Liver (tissue), 8 donors: ENCODE measurements at regions not wholly inside any gene's neighbourhood (a gene's known extent, or its start where the extent isn't known, plus 50 kb on each side); places are given as distances from the start of the nearest gene placed in this dataset.
"Not testable (repeated sequence)": the region's sequence is repeated elsewhere in the genome, so short reads cannot be mapped to it uniquely, and the experiment has no call there.

Experiments
- DNase-seq: peaks from one replicate; pipeline ENCODE4 v3.0.0-alpha.2; 2017; ENCODE audit warnings: low spot score
- H3K27ac ChIP-seq, 2 donors: one replicate each; pipeline ENCODE4 v1.7.0; 2013; ENCODE audit warnings: inconsistent platforms in 2 of 2, low read length in 2 of 2, control low read depth in 1 of 2, low read depth in 1 of 2, mild to moderate bottlenecking in 1 of 2
- H3K27me3 ChIP-seq, 4 donors: one replicate each; pipeline versions ENCODE4 v1.6.1 to v1.7.0; 2013; ENCODE audit warnings: low read length in 3 of 4, inconsistent platforms in 1 of 4, mild to moderate bottlenecking in 1 of 4, moderate library complexity in 1 of 4; ENCODE audit not compliant: control insufficient read depth in 4 of 4, insufficient read depth in 4 of 4
- H3K36me3 ChIP-seq, 4 donors: one replicate each; pipeline versions ENCODE4 v1.6.1 to v1.7.0; 2013; ENCODE audit warnings: low read length in 3 of 4, mild to moderate bottlenecking in 3 of 4, low read depth in 1 of 4, moderate library complexity in 1 of 4; ENCODE audit not compliant: control insufficient read depth in 4 of 4, insufficient read depth in 3 of 4
- H3K4me1 ChIP-seq, 4 donors: one replicate each; pipeline versions ENCODE4 v1.6.1 to v1.7.0; 2013; ENCODE audit warnings: low read length in 3 of 4, mild to moderate bottlenecking in 3 of 4, moderate library complexity in 1 of 4; ENCODE audit not compliant: control insufficient read depth in 4 of 4, insufficient read depth in 4 of 4
- H3K4me3 ChIP-seq, 3 donors: one replicate each; pipeline versions ENCODE4 v1.6.1 to v1.7.0; 2013; ENCODE audit warnings: low read length in 3 of 3, control low read depth in 1 of 3, low read depth in 1 of 3, mild to moderate bottlenecking in 1 of 3
- H3K9ac ChIP-seq, 2 donors: one replicate each; pipeline ENCODE4 v1.7.0; 2013; ENCODE audit warnings: low read length in 2 of 2, mild to moderate bottlenecking in 2 of 2, moderate library complexity in 2 of 2, control low read depth in 1 of 2, low read depth in 1 of 2
- H3K9me3 ChIP-seq, 4 donors: one replicate each; pipeline versions ENCODE4 v1.6.1 to v1.7.0; 2013; ENCODE audit warnings: low read length in 3 of 4; ENCODE audit not compliant: control insufficient read depth in 4 of 4
- EGR1 ChIP-seq, 2 donors: IDR thresholded peaks; 2 replicates each; pipeline ENCODE4 v1.6.1; 2016 to 2018; ENCODE audit warnings: antibody characterized with exemption in 2 of 2, low read depth in 2 of 2
- FOXA1 ChIP-seq: IDR thresholded peaks from 2 replicates; pipeline ENCODE4 v1.6.1; 2016; ENCODE audit warnings: antibody characterized with exemption
- FOXA2 ChIP-seq: IDR thresholded peaks from 2 replicates; pipeline ENCODE4 v1.6.1; 2016; ENCODE audit warnings: antibody characterized with exemption
- GABPA ChIP-seq, 2 donors: IDR thresholded peaks in 1 of 2; conservative IDR thresholded peaks in 1 of 2; 2 replicates each; pipeline ENCODE4 v1.6.1; 2016; ENCODE audit warnings: antibody characterized with exemption in 2 of 2, mild to moderate bottlenecking in 1 of 2, moderate library complexity in 1 of 2
- HNF4A ChIP-seq, 2 donors: conservative IDR thresholded peaks; 2 replicates each; pipeline ENCODE4 v1.6.1; 2016; ENCODE audit warnings: antibody characterized with exemption in 2 of 2, mild to moderate bottlenecking in 2 of 2
- HNF4G ChIP-seq: IDR thresholded peaks from 2 replicates; pipeline ENCODE4 v1.6.1; 2016; ENCODE audit warnings: antibody characterized with exemption
- JUND ChIP-seq, 2 donors: IDR thresholded peaks; 2 replicates each; pipeline ENCODE4 v1.6.1; 2016; ENCODE audit warnings: antibody characterized with exemption in 2 of 2
- NR2F2 ChIP-seq: IDR thresholded peaks from 2 replicates; pipeline ENCODE4 v1.6.1; 2016; ENCODE audit warnings: antibody characterized with exemption
- RXRA ChIP-seq, 2 donors: IDR thresholded peaks; 2 replicates each; pipeline ENCODE4 v1.6.1; 2017 to 2018; ENCODE audit warnings: antibody characterized with exemption in 2 of 2, mild to moderate bottlenecking in 1 of 2
- SP1 ChIP-seq: IDR thresholded peaks from 2 replicates; pipeline ENCODE4 v1.6.1; 2018; ENCODE audit warnings: antibody characterized with exemption, mild to moderate bottlenecking
- TAF1 ChIP-seq: conservative IDR thresholded peaks from 2 replicates; pipeline ENCODE4 v1.6.1; 2016; ENCODE audit warnings: antibody characterized with exemption, mild to moderate bottlenecking
- YY1 ChIP-seq: IDR thresholded peaks from 2 replicates; pipeline ENCODE4 v1.6.1; 2016; ENCODE audit warnings: antibody characterized with exemption, mild to moderate bottlenecking
- WGBS: extraction: QIAGEN DNeasy Blood & Tissue Kit; methylation state at CpG from one replicate; pipeline ENCODE4 v1.1.7; 2013; 5-methylcytosine and 5-hydroxymethylcytosine counted together
- TF ChIP-seq, protein P1 (sequence below): IDR thresholded peaks from 2 replicates; pipeline ENCODE4 v1.6.1; 2016; ENCODE audit warnings: antibody characterized with exemption
- TF ChIP-seq, protein P2 (sequence below): IDR thresholded peaks from 2 replicates; pipeline ENCODE4 v1.6.1; 2016; ENCODE audit warnings: antibody characterized with exemption
- TF ChIP-seq, protein P3 (sequence below): IDR thresholded peaks from 2 replicates; pipeline ENCODE4 v1.6.1; 2016; ENCODE audit warnings: antibody characterized with exemption, mild to moderate bottlenecking
- TF ChIP-seq, protein P4 (sequence below): IDR thresholded peaks from 2 replicates; pipeline ENCODE4 v1.6.1; 2016; ENCODE audit warnings: antibody characterized with exemption
- TF ChIP-seq, protein P5 (sequence below): fragments of 150-350 bp; IDR thresholded peaks from 2 replicates; pipeline ENCODE4 v1.5.1; 2017; ENCODE audit warnings: improper control_type of control experiment, low read depth, low read length; ENCODE audit not compliant: missing input control
- donor health status: healthy.
- donor health status: healthy.
- donor health status: healthy.
- donor health status: healthy.
- donor health status: healthy.

DNA sequence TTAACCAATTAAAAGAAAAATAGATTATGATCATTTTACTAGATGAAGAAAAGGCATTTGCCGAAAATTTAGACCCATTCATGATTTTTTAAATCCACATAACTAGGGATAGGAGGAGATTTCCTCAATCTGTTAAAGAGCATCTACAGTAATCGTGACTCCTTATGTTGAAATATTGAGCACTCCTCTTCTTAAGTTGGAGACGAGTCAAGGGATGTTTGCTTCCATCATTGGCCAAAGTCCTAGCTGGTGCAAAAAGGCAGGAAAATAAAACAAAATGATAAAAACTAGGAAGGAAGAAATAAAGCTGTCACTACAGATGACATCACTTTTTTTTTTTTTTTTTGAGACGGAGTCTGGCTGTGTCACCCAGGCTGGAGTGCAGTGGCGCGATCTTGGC lies 245.6 kb upstream of the KAZN start:
- H3K27me3 ChIP-seq = no peaks in the 10 kb centered on the region
- WGBS = 85% methylated on average over 6 of the region's 6 CpGs
- H3K4me1 ChIP-seq = no peaks in the 10 kb centered on the region
- H3K9me3 ChIP-seq = no peaks in the 10 kb centered on the region
- no peak overlapping the region for H3K27ac ChIP-seq
- no peak overlapping the region for H3K9ac ChIP-seq
- DNase-seq = no peak
- H3K36me3 ChIP-seq = no peaks in the 10 kb centered on the region
- TF ChIP-seq EGR1 (IDR thresholded peaks at IDR 0.05; ENCODE audit: low read depth in 2 of 2) (no peak), HNF4A (conservative IDR thresholded peaks at IDR 0.05) (no peak), FOXA1 (no peak), RXRA (IDR thresholded peaks at IDR 0.05) (no peak), NR2F2 (no peak), JUND (IDR thresholded peaks at IDR 0.05) (no peak), YY1 (no peak), HNF4G (no peak), SP1 (no peak), FOXA2 (no peak), GABPA (IDR thresholded peaks at IDR 0.05 in 1 of 2, conservative IDR thresholded peaks at IDR 0.05 in 1 of 2) (no peak), TAF1 (no peak)
- TF ChIP-seq, protein P1, sequence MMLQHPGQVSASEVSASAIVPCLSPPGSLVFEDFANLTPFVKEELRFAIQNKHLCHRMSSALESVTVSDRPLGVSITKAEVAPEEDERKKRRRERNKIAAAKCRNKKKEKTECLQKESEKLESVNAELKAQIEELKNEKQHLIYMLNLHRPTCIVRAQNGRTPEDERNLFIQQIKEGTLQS = no peak
- TF ChIP-seq, protein P2, sequence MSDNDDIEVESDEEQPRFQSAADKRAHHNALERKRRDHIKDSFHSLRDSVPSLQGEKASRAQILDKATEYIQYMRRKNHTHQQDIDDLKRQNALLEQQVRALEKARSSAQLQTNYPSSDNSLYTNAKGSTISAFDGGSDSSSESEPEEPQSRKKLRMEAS = no peak
- TF ChIP-seq, protein P3, sequence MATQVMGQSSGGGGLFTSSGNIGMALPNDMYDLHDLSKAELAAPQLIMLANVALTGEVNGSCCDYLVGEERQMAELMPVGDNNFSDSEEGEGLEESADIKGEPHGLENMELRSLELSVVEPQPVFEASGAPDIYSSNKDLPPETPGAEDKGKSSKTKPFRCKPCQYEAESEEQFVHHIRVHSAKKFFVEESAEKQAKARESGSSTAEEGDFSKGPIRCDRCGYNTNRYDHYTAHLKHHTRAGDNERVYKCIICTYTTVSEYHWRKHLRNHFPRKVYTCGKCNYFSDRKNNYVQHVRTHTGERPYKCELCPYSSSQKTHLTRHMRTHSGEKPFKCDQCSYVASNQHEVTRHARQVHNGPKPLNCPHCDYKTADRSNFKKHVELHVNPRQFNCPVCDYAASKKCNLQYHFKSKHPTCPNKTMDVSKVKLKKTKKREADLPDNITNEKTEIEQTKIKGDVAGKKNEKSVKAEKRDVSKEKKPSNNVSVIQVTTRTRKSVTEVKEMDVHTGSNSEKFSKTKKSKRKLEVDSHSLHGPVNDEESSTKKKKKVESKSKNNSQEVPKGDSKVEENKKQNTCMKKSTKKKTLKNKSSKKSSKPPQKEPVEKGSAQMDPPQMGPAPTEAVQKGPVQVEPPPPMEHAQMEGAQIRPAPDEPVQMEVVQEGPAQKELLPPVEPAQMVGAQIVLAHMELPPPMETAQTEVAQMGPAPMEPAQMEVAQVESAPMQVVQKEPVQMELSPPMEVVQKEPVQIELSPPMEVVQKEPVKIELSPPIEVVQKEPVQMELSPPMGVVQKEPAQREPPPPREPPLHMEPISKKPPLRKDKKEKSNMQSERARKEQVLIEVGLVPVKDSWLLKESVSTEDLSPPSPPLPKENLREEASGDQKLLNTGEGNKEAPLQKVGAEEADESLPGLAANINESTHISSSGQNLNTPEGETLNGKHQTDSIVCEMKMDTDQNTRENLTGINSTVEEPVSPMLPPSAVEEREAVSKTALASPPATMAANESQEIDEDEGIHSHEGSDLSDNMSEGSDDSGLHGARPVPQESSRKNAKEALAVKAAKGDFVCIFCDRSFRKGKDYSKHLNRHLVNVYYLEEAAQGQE = no peak
- TF ChIP-seq, protein P4, sequence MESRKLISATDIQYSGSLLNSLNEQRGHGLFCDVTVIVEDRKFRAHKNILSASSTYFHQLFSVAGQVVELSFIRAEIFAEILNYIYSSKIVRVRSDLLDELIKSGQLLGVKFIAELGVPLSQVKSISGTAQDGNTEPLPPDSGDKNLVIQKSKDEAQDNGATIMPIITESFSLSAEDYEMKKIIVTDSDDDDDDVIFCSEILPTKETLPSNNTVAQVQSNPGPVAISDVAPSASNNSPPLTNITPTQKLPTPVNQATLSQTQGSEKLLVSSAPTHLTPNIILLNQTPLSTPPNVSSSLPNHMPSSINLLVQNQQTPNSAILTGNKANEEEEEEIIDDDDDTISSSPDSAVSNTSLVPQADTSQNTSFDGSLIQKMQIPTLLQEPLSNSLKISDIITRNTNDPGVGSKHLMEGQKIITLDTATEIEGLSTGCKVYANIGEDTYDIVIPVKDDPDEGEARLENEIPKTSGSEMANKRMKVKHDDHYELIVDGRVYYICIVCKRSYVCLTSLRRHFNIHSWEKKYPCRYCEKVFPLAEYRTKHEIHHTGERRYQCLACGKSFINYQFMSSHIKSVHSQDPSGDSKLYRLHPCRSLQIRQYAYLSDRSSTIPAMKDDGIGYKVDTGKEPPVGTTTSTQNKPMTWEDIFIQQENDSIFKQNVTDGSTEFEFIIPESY = no peak
- TF ChIP-seq, protein P5, sequence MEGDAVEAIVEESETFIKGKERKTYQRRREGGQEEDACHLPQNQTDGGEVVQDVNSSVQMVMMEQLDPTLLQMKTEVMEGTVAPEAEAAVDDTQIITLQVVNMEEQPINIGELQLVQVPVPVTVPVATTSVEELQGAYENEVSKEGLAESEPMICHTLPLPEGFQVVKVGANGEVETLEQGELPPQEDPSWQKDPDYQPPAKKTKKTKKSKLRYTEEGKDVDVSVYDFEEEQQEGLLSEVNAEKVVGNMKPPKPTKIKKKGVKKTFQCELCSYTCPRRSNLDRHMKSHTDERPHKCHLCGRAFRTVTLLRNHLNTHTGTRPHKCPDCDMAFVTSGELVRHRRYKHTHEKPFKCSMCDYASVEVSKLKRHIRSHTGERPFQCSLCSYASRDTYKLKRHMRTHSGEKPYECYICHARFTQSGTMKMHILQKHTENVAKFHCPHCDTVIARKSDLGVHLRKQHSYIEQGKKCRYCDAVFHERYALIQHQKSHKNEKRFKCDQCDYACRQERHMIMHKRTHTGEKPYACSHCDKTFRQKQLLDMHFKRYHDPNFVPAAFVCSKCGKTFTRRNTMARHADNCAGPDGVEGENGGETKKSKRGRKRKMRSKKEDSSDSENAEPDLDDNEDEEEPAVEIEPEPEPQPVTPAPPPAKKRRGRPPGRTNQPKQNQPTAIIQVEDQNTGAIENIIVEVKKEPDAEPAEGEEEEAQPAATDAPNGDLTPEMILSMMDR = no peak
- H3K4me3 ChIP-seq = no peak overlapping the region

DNA sequence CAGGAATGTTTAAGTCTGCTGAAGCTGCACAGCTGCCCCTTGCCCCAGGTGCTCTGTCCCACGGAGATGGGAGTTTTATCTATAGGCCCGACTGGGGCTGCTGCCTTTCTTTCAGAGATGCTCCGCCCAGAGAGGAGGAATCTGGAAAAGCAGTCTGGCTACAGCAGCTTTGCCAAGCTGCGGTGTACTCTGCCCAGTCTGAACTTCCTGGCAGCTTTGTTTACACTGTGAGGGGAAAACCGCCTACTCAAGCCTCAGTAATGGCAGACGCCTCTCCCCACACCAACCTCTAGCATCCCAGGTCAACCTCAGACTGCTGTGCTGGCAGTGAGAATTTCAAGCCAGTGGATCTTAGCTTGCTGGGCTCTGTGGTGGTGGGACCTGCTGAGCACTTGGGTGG lies 237.5 kb upstream of the KAZN start:
- H3K4me1 ChIP-seq, H3K9ac ChIP-seq, H3K27me3 ChIP-seq, H3K9me3 ChIP-seq, H3K27ac ChIP-seq, DNase-seq, H3K36me3 ChIP-seq, H3K4me3 ChIP-seq: not testable (repeated sequence)
- whole genome bisulfite sequencing = 22% methylated on average over 6 of the region's 6 CpGs
